Left lobe of liver (tissue), 2 donors: ENCODE measurements at regions not wholly inside any gene's neighbourhood (a gene's known extent, or its start where the extent isn't known, plus 50 kb on each side); places are given as distances from the start of the nearest gene placed in this dataset.

Experiments used
- ATAC-seq: fragments of 200-7000 bp; cut with Tn5 transposase; one replicate; pipeline ENCODE4 v1.9.1; 2020; ENCODE audit warnings: mild to moderate bottlenecking, moderate library complexity
- DNase-seq: peaks from one replicate; pipeline ENCODE4 v3.0.0-alpha.2; 2020; ENCODE audit warnings: low spot score
- donor health status: DM: no; HTN: no; CAD: no; lungs with moderate emphysema.
- donor health status: DM: no; HTN: yes; CAD: no.

- no peak for ATAC-seq
Observed at GRCh38 chr1:213826891-213827290, 160.9 kb upstream of the PROX1 start.

GRCh38 chr1:213828867-213829266 is 158.9 kb upstream of the PROX1 start:
- no peak for DNase-seq
- ATAC-seq, result no peak

More at GRCh38 chr1:213826891-213827290, 160.9 kb upstream of the PROX1 start:
- DNase-seq, result no peak

- DNase-seq, result no peak
- no peak for ATAC-seq
Observed at GRCh38 chr1:213829780-213830179, 158.0 kb upstream of the PROX1 start.

GRCh38 chr1:213830371-213830770 is 157.4 kb upstream of the PROX1 start:
- ATAC-seq, result no peak
- no peak for DNase-seq

- DNase-seq (no peak), ATAC-seq (no peak)
Observed at GRCh38 chr1:213840575-213840974, 147.2 kb upstream of the PROX1 start.

GRCh38 chr1:213844632-213845031 is 143.1 kb upstream of the PROX1 start:
- DNase-seq, result no peak
- no peak for ATAC-seq

GRCh38 chr1:213852107-213852506 is 135.7 kb upstream of the PROX1 start:
- no peak for ATAC-seq
- no peak for DNase-seq

GRCh38 chr1:213858581-213858980 is 129.2 kb upstream of the PROX1 start:
- no peak for DNase-seq
- ATAC-seq, result peak; percentile 81

- no peak for DNase-seq
- no peak for ATAC-seq
Observed at GRCh38 chr1:213861841-213862240, 125.9 kb upstream of the PROX1 start.

- DNase-seq (no peak), ATAC-seq (no peak)
Observed at GRCh38 chr1:213864091-213864490, 123.7 kb upstream of the PROX1 start.

- ATAC-seq (no peak), DNase-seq (no peak)
Observed at GRCh38 chr1:213868482-213868881, 119.3 kb upstream of the PROX1 start.

- no peak for ATAC-seq
- DNase-seq, result no peak
Observed at GRCh38 chr1:213871179-213871578, 116.6 kb upstream of the PROX1 start.

GRCh38 chr1:213874789-213875188 is 113.0 kb upstream of the PROX1 start:
- ATAC-seq, result peak; percentile 57
- no peak for DNase-seq

- no peak for ATAC-seq
- no peak for DNase-seq
Observed at GRCh38 chr1:213876531-213876930, 111.2 kb upstream of the PROX1 start.

- ATAC-seq, result no peak
- DNase-seq, result no peak
Observed at GRCh38 chr1:213883618-213884017, 104.2 kb upstream of the PROX1 start.

GRCh38 chr1:213884402-213884801 is 103.4 kb upstream of the PROX1 start:
- DNase-seq (no peak), ATAC-seq (no peak)

- no peak for ATAC-seq
Observed at GRCh38 chr1:213884942-213885341, 102.8 kb upstream of the PROX1 start.

GRCh38 chr1:213887842-213888241 is 99.9 kb upstream of the PROX1 start:
- DNase-seq, result no peak
- no peak for ATAC-seq

More at GRCh38 chr1:213884942-213885341, 102.8 kb upstream of the PROX1 start:
- DNase-seq, result no peak

- no peak for DNase-seq
- no peak for ATAC-seq
Observed at GRCh38 chr1:213891989-213892902, 95.5 kb upstream of the PROX1 start.

GRCh38 chr1:213898684-213899083 is 89.1 kb upstream of the PROX1 start:
- no peak for ATAC-seq
- no peak for DNase-seq

GRCh38 chr1:213899413-213899812 is 88.4 kb upstream of the PROX1 start:
- DNase-seq (no peak), ATAC-seq (no peak)

GRCh38 chr1:213905344-213905743 is 82.4 kb upstream of the PROX1 start:
- DNase-seq, result no peak
- ATAC-seq, result peak; percentile 28

GRCh38 chr1:213908521-213908920 is 79.3 kb upstream of the PROX1 start:
- ATAC-seq, result no peak
- DNase-seq, result no peak
